Sigmoid colon (tissue), 3 donors: ENCODE measurements at regions not wholly inside any gene's neighbourhood (a gene's known extent, or its start where the extent isn't known, plus 50 kb on each side); places are given as distances from the start of the nearest gene placed in this dataset.

Source experiments
- POLR2A ChIP-seq, 2 donors: fragments of 450-650 bp; IDR thresholded peaks; one replicate each; pipeline ENCODE4 v1.6.1; 2016; ENCODE audit warnings: antibody characterized with exemption in 2 of 2, mild to moderate bottlenecking in 2 of 2, moderate library complexity in 2 of 2
- TF ChIP-seq, protein P1 (sequence below), 4 experiments: fragments of 450-650 bp in 3 of 4; fragments of 200-600 bp in 1 of 4; IDR thresholded peaks; one replicate each; pipeline ENCODE4 v1.5.1; 2016 to 2019; ENCODE audit warnings: antibody characterized with exemption in 4 of 4, mild to moderate bottlenecking in 3 of 4, moderate library complexity in 2 of 4

DNA sequence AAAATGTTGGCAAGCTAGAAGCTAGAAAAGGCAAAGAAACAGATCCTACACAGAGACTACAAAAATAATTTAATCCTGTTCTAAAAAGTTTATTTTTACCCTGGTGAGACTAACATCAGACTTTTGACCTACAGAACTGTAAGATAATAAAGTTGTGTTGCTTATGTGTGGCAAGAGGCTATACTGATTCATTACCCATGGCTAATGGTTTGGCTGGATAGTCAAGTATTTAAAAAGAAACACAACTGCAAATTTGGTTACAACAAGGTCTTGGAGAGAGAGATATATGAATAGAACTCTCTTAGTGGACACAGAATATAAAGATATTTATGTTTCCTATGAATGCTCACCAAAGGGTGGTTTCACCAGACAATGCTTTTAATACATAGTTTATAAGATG lies 364.2 kb upstream of the PLSCR5 start:
- TF ChIP-seq, protein P1, sequence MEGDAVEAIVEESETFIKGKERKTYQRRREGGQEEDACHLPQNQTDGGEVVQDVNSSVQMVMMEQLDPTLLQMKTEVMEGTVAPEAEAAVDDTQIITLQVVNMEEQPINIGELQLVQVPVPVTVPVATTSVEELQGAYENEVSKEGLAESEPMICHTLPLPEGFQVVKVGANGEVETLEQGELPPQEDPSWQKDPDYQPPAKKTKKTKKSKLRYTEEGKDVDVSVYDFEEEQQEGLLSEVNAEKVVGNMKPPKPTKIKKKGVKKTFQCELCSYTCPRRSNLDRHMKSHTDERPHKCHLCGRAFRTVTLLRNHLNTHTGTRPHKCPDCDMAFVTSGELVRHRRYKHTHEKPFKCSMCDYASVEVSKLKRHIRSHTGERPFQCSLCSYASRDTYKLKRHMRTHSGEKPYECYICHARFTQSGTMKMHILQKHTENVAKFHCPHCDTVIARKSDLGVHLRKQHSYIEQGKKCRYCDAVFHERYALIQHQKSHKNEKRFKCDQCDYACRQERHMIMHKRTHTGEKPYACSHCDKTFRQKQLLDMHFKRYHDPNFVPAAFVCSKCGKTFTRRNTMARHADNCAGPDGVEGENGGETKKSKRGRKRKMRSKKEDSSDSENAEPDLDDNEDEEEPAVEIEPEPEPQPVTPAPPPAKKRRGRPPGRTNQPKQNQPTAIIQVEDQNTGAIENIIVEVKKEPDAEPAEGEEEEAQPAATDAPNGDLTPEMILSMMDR (IDR thresholded peaks at IDR 0.05): no peak
- TF ChIP-seq POLR2A (IDR thresholded peaks at IDR 0.05): no peak
